Panc1 (cell line): ENCODE measurements at regions not wholly inside any gene's neighbourhood (a gene's known extent, or its start where the extent isn't known, plus 50 kb on each side); places are given as distances from the start of the nearest gene placed in this dataset.

ENCODE experiments used
- ATAC-seq: fragments of 200-7000 bp; cut with Tn5 transposase; 2 replicates; pipeline ENCODE4 v1.9.1; 2020; ENCODE audit warnings: mild to moderate bottlenecking, moderate library complexity
- BruUV-seq: library from RNA; stranded (reverse); fragments of 400-500 nt; replicated peaks from 2 replicates; lab custom pipeline; 2021; lab: Mats Ljungman, UMichigan
- CTCF ChIA-PET: fragments of 300-600 bp; sonication (Branson Sonifier 250); formaldehyde crosslinking; loops from one replicate; lab custom pipeline; 2022; ENCODE audit warnings: antibody characterized with exemption; lab: Charles Lee
- POLR2A ChIA-PET: fragments of 300-600 bp; sonication (Branson Sonifier 250); formaldehyde crosslinking; loops from one replicate; lab custom pipeline; 2022; ENCODE audit warnings: antibody characterized with exemption; lab: Charles Lee
- DNase-seq: peaks from one replicate; pipeline ENCODE4 v3.0.0-alpha.2; 2010; ENCODE audit warnings: low read depth, low spot score
- H3K27ac ChIP-seq: 2 replicates; pipeline ENCODE4 v1.5.1; 2011; ENCODE audit warnings: mild to moderate bottlenecking, low read length, inconsistent platforms
- H3K27me3 ChIP-seq: fragments of 200-500 bp; sonication (Bioruptor generic); 2 replicates; pipeline ENCODE4 v1.6.0; 2014; ENCODE audit warnings: low read length, inconsistent platforms; ENCODE audit not compliant: control insufficient read depth, insufficient read depth
- H3K36me3 ChIP-seq: fragments of 200-500 bp; sonication (Bioruptor generic); 2 replicates; pipeline ENCODE4 v1.5.1; 2014; ENCODE audit warnings: inconsistent platforms, mild to moderate bottlenecking, low read length, moderate library complexity; ENCODE audit not compliant: control insufficient read depth, insufficient read depth
- H3K4me1 ChIP-seq: 2 replicates; pipeline ENCODE4 v1.5.1; 2011; ENCODE audit warnings: inconsistent platforms, mild to moderate bottlenecking, low read length, moderate library complexity; ENCODE audit not compliant: control insufficient read depth, insufficient read depth
- H3K4me3 ChIP-seq, 2 experiments: 2 replicates each; pipeline ENCODE4 v1.5.1; 2011 to 2012; ENCODE audit warnings: low read depth in 2 of 2, low read length in 2 of 2, mild to moderate bottlenecking in 2 of 2, inconsistent platforms in 1 of 2, moderate library complexity in 1 of 2
- H3K9me3 ChIP-seq: fragments of 200-500 bp; sonication (Bioruptor generic); 2 replicates; pipeline ENCODE4 v1.5.1; 2014; ENCODE audit warnings: low read depth, mild to moderate bottlenecking, inconsistent platforms, low read length, moderate library complexity; ENCODE audit not compliant: control insufficient read depth, insufficient read depth
- POLR2AphosphoS5 ChIP-seq: IDR thresholded peaks from 2 replicates; pipeline ENCODE4 v1.6.1; 2012; ENCODE audit warnings: mild to moderate bottlenecking, low read depth, low read length, moderate library complexity
- SIN3A ChIP-seq: IDR thresholded peaks from 2 replicates; pipeline ENCODE4 v1.6.1; 2012; ENCODE audit warnings: low read depth, mild to moderate bottlenecking, low read length, moderate library complexity, borderline replicate concordance; ENCODE audit not compliant: insufficient read depth
- TCF7L2 ChIP-seq: IDR thresholded peaks from 2 replicates; pipeline ENCODE4 v1.6.1; 2011; ENCODE audit warnings: mild to moderate bottlenecking, low read depth, low read length, inconsistent platforms
- in situ Hi-C: cut with HindIII; loops from 2 replicates; pipeline ENCODE4 v1.10.0; 2016; ENCODE audit warnings: low sequenced_read_pairs, low pct_unique_long_range_greater_than_20kb
- intact Hi-C: fragments of 100-400 bp; cut with micrococcal nuclease; formaldehyde crosslinking; loops from one replicate; pipeline ENCODE4 v1.10.0; 2022; ENCODE audit not compliant: unreplicated experiment
- TF ChIP-seq, protein P1 (sequence below): fragments of 450-650 bp; IDR thresholded peaks from 2 replicates; pipeline ENCODE4 v1.5.1; 2017; ENCODE audit warnings: mild to moderate bottlenecking
- TF ChIP-seq, protein P2 (sequence below), 2 experiments: IDR thresholded peaks; 2 replicates each; pipeline ENCODE4 v1.6.1; 2011 to 2012; ENCODE audit warnings: low read depth in 2 of 2, control low read depth in 1 of 2, low read length in 1 of 2, mild to moderate bottlenecking in 1 of 2, moderate library complexity in 1 of 2; ENCODE audit not compliant: insufficient read depth in 1 of 2

GRCh38 chr5:163758283-163758711, 252.9 kb downstream of the MAT2B start:
- Histone ChIP-seq H3K4me3 (no peak overlapping the region), H3K27me3 (no peaks in the 10 kb centered on the region), H3K9me3 (no peaks in the 10 kb centered on the region), H3K27ac (no peak overlapping the region), H3K4me1 (no peaks in the 10 kb centered on the region), H3K36me3 (no peaks in the 10 kb centered on the region)
- no TSS peak for BruUV-seq
- TF ChIP-seq SIN3A (no peak), TCF7L2 (no peak), POLR2AphosphoS5 (no peak)
- TF ChIP-seq, protein P1, sequence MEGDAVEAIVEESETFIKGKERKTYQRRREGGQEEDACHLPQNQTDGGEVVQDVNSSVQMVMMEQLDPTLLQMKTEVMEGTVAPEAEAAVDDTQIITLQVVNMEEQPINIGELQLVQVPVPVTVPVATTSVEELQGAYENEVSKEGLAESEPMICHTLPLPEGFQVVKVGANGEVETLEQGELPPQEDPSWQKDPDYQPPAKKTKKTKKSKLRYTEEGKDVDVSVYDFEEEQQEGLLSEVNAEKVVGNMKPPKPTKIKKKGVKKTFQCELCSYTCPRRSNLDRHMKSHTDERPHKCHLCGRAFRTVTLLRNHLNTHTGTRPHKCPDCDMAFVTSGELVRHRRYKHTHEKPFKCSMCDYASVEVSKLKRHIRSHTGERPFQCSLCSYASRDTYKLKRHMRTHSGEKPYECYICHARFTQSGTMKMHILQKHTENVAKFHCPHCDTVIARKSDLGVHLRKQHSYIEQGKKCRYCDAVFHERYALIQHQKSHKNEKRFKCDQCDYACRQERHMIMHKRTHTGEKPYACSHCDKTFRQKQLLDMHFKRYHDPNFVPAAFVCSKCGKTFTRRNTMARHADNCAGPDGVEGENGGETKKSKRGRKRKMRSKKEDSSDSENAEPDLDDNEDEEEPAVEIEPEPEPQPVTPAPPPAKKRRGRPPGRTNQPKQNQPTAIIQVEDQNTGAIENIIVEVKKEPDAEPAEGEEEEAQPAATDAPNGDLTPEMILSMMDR: no peak
- TF ChIP-seq, protein P2, sequence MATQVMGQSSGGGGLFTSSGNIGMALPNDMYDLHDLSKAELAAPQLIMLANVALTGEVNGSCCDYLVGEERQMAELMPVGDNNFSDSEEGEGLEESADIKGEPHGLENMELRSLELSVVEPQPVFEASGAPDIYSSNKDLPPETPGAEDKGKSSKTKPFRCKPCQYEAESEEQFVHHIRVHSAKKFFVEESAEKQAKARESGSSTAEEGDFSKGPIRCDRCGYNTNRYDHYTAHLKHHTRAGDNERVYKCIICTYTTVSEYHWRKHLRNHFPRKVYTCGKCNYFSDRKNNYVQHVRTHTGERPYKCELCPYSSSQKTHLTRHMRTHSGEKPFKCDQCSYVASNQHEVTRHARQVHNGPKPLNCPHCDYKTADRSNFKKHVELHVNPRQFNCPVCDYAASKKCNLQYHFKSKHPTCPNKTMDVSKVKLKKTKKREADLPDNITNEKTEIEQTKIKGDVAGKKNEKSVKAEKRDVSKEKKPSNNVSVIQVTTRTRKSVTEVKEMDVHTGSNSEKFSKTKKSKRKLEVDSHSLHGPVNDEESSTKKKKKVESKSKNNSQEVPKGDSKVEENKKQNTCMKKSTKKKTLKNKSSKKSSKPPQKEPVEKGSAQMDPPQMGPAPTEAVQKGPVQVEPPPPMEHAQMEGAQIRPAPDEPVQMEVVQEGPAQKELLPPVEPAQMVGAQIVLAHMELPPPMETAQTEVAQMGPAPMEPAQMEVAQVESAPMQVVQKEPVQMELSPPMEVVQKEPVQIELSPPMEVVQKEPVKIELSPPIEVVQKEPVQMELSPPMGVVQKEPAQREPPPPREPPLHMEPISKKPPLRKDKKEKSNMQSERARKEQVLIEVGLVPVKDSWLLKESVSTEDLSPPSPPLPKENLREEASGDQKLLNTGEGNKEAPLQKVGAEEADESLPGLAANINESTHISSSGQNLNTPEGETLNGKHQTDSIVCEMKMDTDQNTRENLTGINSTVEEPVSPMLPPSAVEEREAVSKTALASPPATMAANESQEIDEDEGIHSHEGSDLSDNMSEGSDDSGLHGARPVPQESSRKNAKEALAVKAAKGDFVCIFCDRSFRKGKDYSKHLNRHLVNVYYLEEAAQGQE (IDR thresholded peaks at IDR 0.05; ENCODE audit: insufficient read depth in 1 of 2, low read depth in 2 of 2, low read length in 1 of 2): no peak
- no peak for DNase-seq
- in situ Hi-C loops: no loop called here
- no peak for ATAC-seq
- ChIA-PET CTCF (no interaction called here), POLR2A (no interaction called here)
- intact Hi-C loops: no loop called here

DNA sequence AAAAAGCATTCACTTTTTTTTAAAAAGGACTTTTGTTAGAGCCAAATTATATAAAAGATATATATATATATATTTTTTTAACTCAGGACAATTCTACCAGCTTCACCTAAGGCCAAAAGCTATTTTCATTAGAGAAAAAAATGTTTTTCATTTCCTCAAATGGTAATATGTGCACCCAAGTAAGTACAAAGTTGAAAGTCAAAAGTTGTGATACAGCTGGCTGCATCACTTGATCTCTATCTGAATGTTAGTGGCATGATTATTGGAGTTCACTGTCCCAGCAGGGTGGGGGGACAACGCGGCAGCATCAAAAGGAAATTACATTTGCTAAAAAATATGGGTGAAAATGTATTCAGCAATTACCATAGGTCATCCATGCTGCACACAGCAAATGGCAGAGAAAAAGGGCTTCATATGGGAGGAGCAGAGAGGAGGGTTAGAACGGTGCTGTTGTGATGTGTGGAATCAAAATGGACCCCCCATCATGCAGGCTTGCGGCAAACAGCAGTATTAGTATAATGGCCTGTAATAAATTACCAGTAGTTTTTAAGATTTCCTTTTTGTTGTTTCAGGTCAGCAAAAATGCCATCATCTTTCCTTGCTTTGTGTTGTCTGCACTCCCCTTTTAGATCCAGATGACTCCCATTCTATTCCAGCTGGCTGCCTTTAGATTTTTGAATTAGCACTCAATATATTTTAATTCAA, 253.7 kb downstream of the MAT2B start:
- no peak for ATAC-seq
- in situ Hi-C loops: no loop called here
- Histone ChIP-seq H3K4me1 (no peaks in the 10 kb centered on the region), H3K9me3 (no peaks in the 10 kb centered on the region), H3K27me3 (no peaks in the 10 kb centered on the region), H3K4me3 (no peak overlapping the region), H3K36me3 (no peaks in the 10 kb centered on the region), H3K27ac (no peak overlapping the region)
- ChIA-PET CTCF (no interaction called here), POLR2A (no interaction called here)
- intact Hi-C loops: no loop called here
- TF ChIP-seq POLR2AphosphoS5: no peak
- no peak for DNase-seq
- BruUV-seq: no TSS peak

DNA sequence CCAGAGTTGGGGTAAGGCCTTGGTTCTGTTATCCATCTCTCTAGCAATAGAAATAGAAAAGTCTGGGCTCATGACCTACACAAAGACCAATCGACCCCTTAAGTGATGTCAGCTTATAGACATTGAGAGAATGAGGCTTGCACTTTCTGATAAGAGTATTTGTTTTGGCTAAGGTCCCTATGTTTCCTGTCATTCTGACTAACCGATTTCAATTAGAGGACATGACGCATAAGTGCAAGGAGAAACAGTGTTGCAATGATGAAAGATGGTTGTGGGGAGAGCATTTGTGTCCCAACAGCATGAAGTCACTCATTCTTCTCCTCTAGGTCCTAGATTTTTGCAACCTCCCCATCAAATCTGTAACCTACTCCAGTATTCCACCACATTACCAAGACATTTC, 255.1 kb downstream of the MAT2B start:
- intact Hi-C loops: no loop called here
- BruUV-seq: no TSS peak
- H3K4me1 ChIP-seq: no peaks in the 10 kb centered on the region
- no peaks in the 10 kb centered on the region for H3K9me3 ChIP-seq
- H3K27me3 ChIP-seq: no peaks in the 10 kb centered on the region
- no peak for DNase-seq
- TF ChIP-seq, protein P2 (IDR thresholded peaks at IDR 0.05; ENCODE audit: insufficient read depth in 1 of 2, low read depth in 2 of 2, low read length in 1 of 2): no peak
- TF ChIP-seq TCF7L2 (no peak), POLR2AphosphoS5 (no peak), SIN3A (no peak)
- TF ChIP-seq, protein P1: no peak
- in situ Hi-C loops: no loop called here
- no peak for ATAC-seq
- POLR2A ChIA-PET: no interaction called here
- no peak overlapping the region for H3K27ac ChIP-seq
- H3K4me3 ChIP-seq: no peak overlapping the region
- CTCF ChIA-PET: no interaction called here
- no peaks in the 10 kb centered on the region for H3K36me3 ChIP-seq
